Loucy (cell line): ENCODE measurements at regions not wholly inside any gene's neighbourhood (a gene's known extent, or its start where the extent isn't known, plus 50 kb on each side); places are given as distances from the start of the nearest gene placed in this dataset.
"Not testable (repeated sequence)": the region's sequence is repeated elsewhere in the genome, so short reads cannot be mapped to it uniquely, and the experiment has no call there.

Experiments used
- H2AFZ ChIP-seq: fragments of 200-600 bp; sonication (generic); 2 replicates; pipeline ENCODE4 v1.6.0; 2016; ENCODE audit warnings: antibody characterized with exemption, mild to moderate bottlenecking, low read length, moderate library complexity
- H3F3A ChIP-seq: fragments of 200-600 bp; 2 replicates; pipeline ENCODE4 v1.6.0; 2016; ENCODE audit warnings: antibody characterized with exemption, low read depth, mild to moderate bottlenecking
- H3K27me3 ChIP-seq: fragments of 200-600 bp; sonication (generic); 2 replicates; pipeline ENCODE4 v1.6.1; 2014; ENCODE audit warnings: low read length, mild to moderate bottlenecking; ENCODE audit not compliant: insufficient read depth, poor library complexity, severe bottlenecking
- H3K36me3 ChIP-seq: fragments of 200-600 bp; sonication (generic); 2 replicates; pipeline ENCODE4 v1.6.1; 2016; ENCODE audit warnings: low read length; ENCODE audit not compliant: insufficient read depth
- H3K4me1 ChIP-seq: fragments of 200-600 bp; sonication (generic); 2 replicates; pipeline ENCODE4 v1.5.1; 2014; ENCODE audit warnings: low read length, mild to moderate bottlenecking; ENCODE audit not compliant: insufficient read depth, poor library complexity, severe bottlenecking
- H3K4me2 ChIP-seq: fragments of 200-600 bp; sonication (generic); 2 replicates; pipeline ENCODE4 v1.6.0; 2014; ENCODE audit warnings: antibody characterized with exemption, low read length, low read depth, mild to moderate bottlenecking; ENCODE audit not compliant: poor library complexity, severe bottlenecking
- H3K4me3 ChIP-seq: fragments of 200-600 bp; sonication (generic); 2 replicates; pipeline ENCODE4 v1.5.1; 2014; ENCODE audit warnings: low read length, mild to moderate bottlenecking, mixed read lengths; ENCODE audit not compliant: poor library complexity, severe bottlenecking
- H3K79me2 ChIP-seq: fragments of 200-600 bp; sonication (generic); 2 replicates; pipeline ENCODE4 v1.6.1; 2014; ENCODE audit warnings: low read length; ENCODE audit not compliant: insufficient read depth
- H3K9ac ChIP-seq: fragments of 200-600 bp; sonication (generic); 2 replicates; pipeline ENCODE4 v1.6.0; 2014; ENCODE audit warnings: mild to moderate bottlenecking, low read depth, low read length, moderate library complexity; ENCODE audit not compliant: poor library complexity, severe bottlenecking
- H3K9me2 ChIP-seq: fragments of 200-600 bp; sonication (generic); replicated peaks from 2 replicates; pipeline ENCODE4 v1.6.1; 2016; ENCODE audit warnings: low read depth, low read length, mixed read lengths
- H3K9me3 ChIP-seq: fragments of 200-600 bp; sonication (generic); 2 replicates; pipeline ENCODE4 v1.6.1; 2014; ENCODE audit warnings: mild to moderate bottlenecking, antibody characterized with exemption, low read length, low read depth; ENCODE audit not compliant: insufficient read depth
- H4K20me1 ChIP-seq: fragments of 200-600 bp; sonication (generic); 2 replicates; pipeline ENCODE4 v1.6.0; 2014; ENCODE audit warnings: antibody characterized with exemption, low read length, mild to moderate bottlenecking; ENCODE audit not compliant: insufficient read depth, poor library complexity, severe bottlenecking
- EZH2phosphoT487 ChIP-seq: fragments of 200-600 bp; IDR thresholded peaks from 2 replicates; pipeline ENCODE4 v1.6.1; 2018; ENCODE audit warnings: antibody characterized with exemption, mild to moderate bottlenecking, moderate library complexity, borderline replicate concordance
- TF ChIP-seq, protein P1 (sequence below): fragments of 200-600 bp; sonication (generic); conservative IDR thresholded peaks from 2 replicates; pipeline ENCODE4 v1.5.1; 2014; ENCODE audit warnings: mild to moderate bottlenecking, antibody characterized with exemption, low read length

DNA sequence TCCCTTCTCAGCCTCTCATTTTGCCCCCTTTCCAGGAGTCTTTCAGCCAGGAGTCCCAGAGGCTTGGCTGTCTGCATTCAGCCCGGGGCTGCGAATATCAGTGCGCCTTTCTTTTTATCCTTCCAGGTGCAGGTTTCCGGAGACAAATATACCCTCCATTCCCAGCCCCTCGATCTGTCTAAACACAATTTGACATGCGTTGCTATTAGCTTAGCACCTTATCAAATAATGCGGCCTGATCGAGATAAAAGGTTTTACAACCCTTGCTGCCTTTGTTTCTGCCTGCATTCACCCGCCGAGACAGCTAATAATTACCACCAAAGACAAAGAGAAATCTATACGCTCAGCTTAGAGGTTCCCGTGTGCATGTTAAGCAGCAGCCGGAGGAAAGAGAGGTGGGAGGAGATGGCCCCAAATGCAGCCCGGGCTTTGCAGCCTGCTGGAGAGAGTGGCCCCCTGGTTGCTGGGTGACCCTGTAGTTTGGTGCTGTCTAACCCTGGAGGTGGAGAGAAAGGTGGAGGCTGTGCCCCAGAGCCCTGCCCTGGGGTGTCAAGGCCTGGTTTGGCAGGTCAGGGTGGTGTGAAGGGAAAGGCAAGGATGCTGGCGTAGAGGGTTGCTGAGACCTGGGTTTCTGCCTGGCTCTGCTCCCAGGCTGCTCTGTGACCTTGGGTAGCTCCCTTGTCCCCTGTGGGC is 185.3 kb downstream of the RPS24 start:
- Histone ChIP-seq H4K20me1 (no peaks in the 10 kb centered on the region), H3K27me3 (no peaks in the 10 kb centered on the region), H3K79me2 (no peaks in the 10 kb centered on the region), H3F3A (no peaks in the 10 kb centered on the region), H3K4me1 (peaks cover 64% of the 10 kb centered on the region), H2AFZ (no peak overlapping the region; the same call in 1 of the 2 replicates), H3K36me3 (no peaks in the 10 kb centered on the region), H3K9me3 (no peaks in the 10 kb centered on the region), H3K9me2 (no peaks in the 10 kb centered on the region), H3K4me3 (no peak overlapping the region), H3K4me2 (no peak overlapping the region), H3K9ac (no peak overlapping the region)
- TF ChIP-seq EZH2phosphoT487: no peak
- TF ChIP-seq, protein P1, sequence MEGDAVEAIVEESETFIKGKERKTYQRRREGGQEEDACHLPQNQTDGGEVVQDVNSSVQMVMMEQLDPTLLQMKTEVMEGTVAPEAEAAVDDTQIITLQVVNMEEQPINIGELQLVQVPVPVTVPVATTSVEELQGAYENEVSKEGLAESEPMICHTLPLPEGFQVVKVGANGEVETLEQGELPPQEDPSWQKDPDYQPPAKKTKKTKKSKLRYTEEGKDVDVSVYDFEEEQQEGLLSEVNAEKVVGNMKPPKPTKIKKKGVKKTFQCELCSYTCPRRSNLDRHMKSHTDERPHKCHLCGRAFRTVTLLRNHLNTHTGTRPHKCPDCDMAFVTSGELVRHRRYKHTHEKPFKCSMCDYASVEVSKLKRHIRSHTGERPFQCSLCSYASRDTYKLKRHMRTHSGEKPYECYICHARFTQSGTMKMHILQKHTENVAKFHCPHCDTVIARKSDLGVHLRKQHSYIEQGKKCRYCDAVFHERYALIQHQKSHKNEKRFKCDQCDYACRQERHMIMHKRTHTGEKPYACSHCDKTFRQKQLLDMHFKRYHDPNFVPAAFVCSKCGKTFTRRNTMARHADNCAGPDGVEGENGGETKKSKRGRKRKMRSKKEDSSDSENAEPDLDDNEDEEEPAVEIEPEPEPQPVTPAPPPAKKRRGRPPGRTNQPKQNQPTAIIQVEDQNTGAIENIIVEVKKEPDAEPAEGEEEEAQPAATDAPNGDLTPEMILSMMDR: no peak

- H3K4me1 ChIP-seq: peaks cover 58% of the 10 kb centered on the region
- not testable (repeated sequence) for H3K9ac ChIP-seq, H3K27me3 ChIP-seq, H3F3A ChIP-seq, H4K20me1 ChIP-seq, H3K4me3 ChIP-seq, H3K9me3 ChIP-seq, H3K4me2 ChIP-seq, H3K9me2 ChIP-seq, H3K36me3 ChIP-seq, H2AFZ ChIP-seq, H3K79me2 ChIP-seq
Observed at GRCh38 chr10:78219568-78219967, 185.9 kb downstream of the RPS24 start.

DNA sequence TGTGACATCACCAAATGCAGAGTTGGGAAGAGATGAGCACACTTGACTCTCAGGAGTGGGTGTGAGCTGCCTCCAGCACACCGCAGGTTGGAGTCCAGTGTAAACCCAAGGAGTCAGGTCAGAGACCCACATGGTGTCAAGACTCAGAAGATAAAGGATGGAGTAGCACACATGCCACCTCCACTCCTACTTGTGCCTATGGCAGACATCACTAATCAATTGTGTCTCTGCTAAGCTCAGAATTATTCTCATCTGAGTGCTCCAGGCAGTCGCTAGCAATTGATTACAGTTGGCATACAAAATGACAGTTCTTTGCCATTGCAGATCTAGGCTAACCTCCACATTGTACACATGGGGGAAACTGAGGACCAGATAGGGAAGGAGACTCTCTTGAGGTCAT is 187.1 kb downstream of the RPS24 start:
- Histone ChIP-seq H2AFZ (no peak overlapping the region), H3K79me2 (no peaks in the 10 kb centered on the region), H3K4me2 (no peak overlapping the region), H3K9me2 (no peaks in the 10 kb centered on the region), H4K20me1 (no peaks in the 10 kb centered on the region), H3K9ac (no peak overlapping the region), H3K36me3 (no peaks in the 10 kb centered on the region), H3K27me3 (no peaks in the 10 kb centered on the region), H3F3A (no peaks in the 10 kb centered on the region), H3K4me1 (peaks cover 56% of the 10 kb centered on the region), H3K9me3 (no peaks in the 10 kb centered on the region), H3K4me3 (no peak overlapping the region)
- no peak for TF ChIP-seq EZH2phosphoT487
- TF ChIP-seq, protein P1: no peak
